SU-DHL-6 (cell line): ENCODE measurements at regions not wholly inside any gene's neighbourhood (a gene's known extent, or its start where the extent isn't known, plus 50 kb on each side); places are given as distances from the start of the nearest gene placed in this dataset.

Source experiments
- CTCF ChIP-seq: fragments of 200-600 bp; sonication (generic); IDR thresholded peaks from one replicate; pipeline ENCODE4 v1.5.1; 2017; ENCODE audit warnings: antibody characterized with exemption, mild to moderate bottlenecking, low read length, moderate library complexity; ENCODE audit not compliant: insufficient read depth, poor library complexity, severe bottlenecking
- EZH2phosphoT487 ChIP-seq: fragments of 200-600 bp; sonication (generic), shearing (Covaris generic); conservative IDR thresholded peaks from 2 replicates; pipeline ENCODE4 v1.6.1; 2018; ENCODE audit warnings: mild to moderate bottlenecking, antibody characterized with exemption, low read length, moderate library complexity, mixed read lengths

- TF ChIP-seq CTCF (no peak), EZH2phosphoT487 (no peak)
Observed at GRCh38 chr2:198966269-198966668, 491.5 kb downstream of the SATB2 start.
